GM12878 (cell line): ENCODE measurements at regions not wholly inside any gene's neighbourhood (a gene's known extent, or its start where the extent isn't known, plus 50 kb on each side); places are given as distances from the start of the nearest gene placed in this dataset.

Source experiments
- ATAC-seq: fragments of 200-7000 bp; cut with Tn5 transposase; 3 replicates; pipeline ENCODE4 v1.9.1; 2020; ENCODE audit warnings: mild to moderate bottlenecking, moderate library complexity
- BruUV-seq: library from RNA; stranded (reverse); fragments of 400-500 nt; replicated peaks from 2 replicates; lab custom pipeline; 2021; lab: Mats Ljungman, UMichigan
- CTCF ChIA-PET: fragments of 300-600 bp; sonication (Branson Sonifier 250); formaldehyde crosslinking; extraction: SDS; loops from one replicate; lab custom pipeline; 2021; ENCODE audit warnings: inconsistent platforms; lab: Yijun Ruan, JAX
- POLR2A ChIA-PET: fragments of 350-600 bp; formaldehyde crosslinking; extraction: SDS; loops from one replicate; lab custom pipeline; 2021; ENCODE audit warnings: inconsistent platforms; lab: Charles Lee
- RAD21 ChIA-PET: fragments of 300-600 bp; sonication (Branson Sonifier 250); formaldehyde crosslinking; loops from one replicate; lab custom pipeline; 2023; ENCODE audit warnings: antibody characterized with exemption; ENCODE audit not compliant: unreplicated experiment; lab: Charles Lee
- SMC1A ChIA-PET: fragments of 300-600 bp; sonication (Branson Sonifier 250); formaldehyde crosslinking; loops from one replicate; lab custom pipeline; 2023; ENCODE audit not compliant: unreplicated experiment, uncharacterized antibody; lab: Charles Lee
- DNase-seq: peaks from one replicate; pipeline ENCODE4 v3.0.0-alpha.2; 2011; ENCODE audit warnings: low read depth, low spot score
- FAIRE-seq: peaks from 3 replicates; lab custom pipeline; 2011; peaks lifted over from hg19 to GRCh38; lab: Jason Lieb, UNC
- H2AFZ ChIP-seq: 2 replicates; pipeline ENCODE4 v1.6.0; 2011; ENCODE audit warnings: low read depth, low read length, control low read depth; ENCODE audit not compliant: control insufficient read depth
- H3K27ac ChIP-seq: 2 replicates; pipeline ENCODE4 v1.5.1; 2011; ENCODE audit warnings: control low read depth; ENCODE audit not compliant: control insufficient read depth, insufficient read depth
- H3K27me3 ChIP-seq, 2 experiments: replicated peaks in 1 of 2; 2 replicates each; pipeline versions ENCODE4 v1.6.0 to v1.6.1; 2011; ENCODE audit warnings: low read length in 1 of 2; ENCODE audit not compliant: control insufficient read depth in 2 of 2, insufficient read depth in 2 of 2
- H3K36me3 ChIP-seq, 2 experiments: 2 replicates each; pipeline ENCODE4 v1.5.1; 2011; ENCODE audit warnings: low read length in 1 of 2; ENCODE audit not compliant: control insufficient read depth in 2 of 2, insufficient read depth in 2 of 2
- H3K4me1 ChIP-seq: 2 replicates; pipeline ENCODE4 v1.6.1; 2011; ENCODE audit warnings: mild to moderate bottlenecking, low read length, moderate library complexity, mixed read lengths; ENCODE audit not compliant: control insufficient read depth, insufficient read depth
- H3K4me2 ChIP-seq: 2 replicates; pipeline ENCODE4 v1.6.0; 2011; ENCODE audit warnings: control low read depth; ENCODE audit not compliant: control insufficient read depth, insufficient read depth
- H3K4me3 ChIP-seq: fragments of 200-600 bp; sonication (generic); 2 replicates; pipeline ENCODE4 v1.5.1; 2016
- H3K79me2 ChIP-seq: 2 replicates; pipeline ENCODE4 v1.6.0; 2011; ENCODE audit warnings: low read length; ENCODE audit not compliant: control insufficient read depth, insufficient read depth
- H3K9ac ChIP-seq: 2 replicates; pipeline ENCODE4 v1.8.0; 2011; ENCODE audit warnings: low read length, control low read depth, mixed read lengths; ENCODE audit not compliant: control insufficient read depth, insufficient read depth
- H3K9me3 ChIP-seq: replicated peaks from 3 replicates; pipeline ENCODE4 v1.5.1; 2011; ENCODE audit warnings: mild to moderate bottlenecking, low read length; ENCODE audit not compliant: control insufficient read depth, insufficient read depth
- H4K20me1 ChIP-seq: 2 replicates; pipeline ENCODE4 v1.6.0; 2011; ENCODE audit not compliant: control insufficient read depth, insufficient read depth
- CBX5 ChIP-seq: sonication (generic); IDR thresholded peaks from 2 replicates; pipeline ENCODE4 v1.6.1; 2016; ENCODE audit warnings: low read depth, moderate library complexity, mild to moderate bottlenecking, inconsistent platforms
- KAT2A ChIP-seq: conservative IDR thresholded peaks from 2 replicates; pipeline ENCODE4 v1.6.1; 2011; ENCODE audit warnings: low read depth, low read length; ENCODE audit not compliant: control insufficient read depth
- MTA2 ChIP-seq: fragments of 450-650 bp; IDR thresholded peaks from 2 replicates; pipeline ENCODE4 v1.6.1; 2016; ENCODE audit warnings: low read depth, mild to moderate bottlenecking, moderate library complexity
- RCOR1 ChIP-seq: conservative IDR thresholded peaks from 2 replicates; pipeline ENCODE4 v1.6.1; 2012; ENCODE audit warnings: low read depth, low read length, improper control_type of control experiment
- SPI1 ChIP-seq: IDR thresholded peaks from 2 replicates; pipeline ENCODE4 v1.6.1; 2011; ENCODE audit warnings: low read depth, mild to moderate bottlenecking, low read length, moderate library complexity, borderline replicate concordance; ENCODE audit not compliant: insufficient read depth
- WGBS: methylation state at CpG from one replicate; pipeline ENCODE4 v1.1.6; 2016; ENCODE audit warnings: low lambda C conversion rate; ENCODE audit not compliant: insufficient replicate concordance, insufficient coverage; ENCODE audit errors: missing lambda C conversion rate; 5-methylcytosine and 5-hydroxymethylcytosine counted together
- in situ Hi-C: fragments of 300-500 bp; cut with MboI; formaldehyde crosslinking; loops from 9 replicates; pipeline ENCODE4 v1.14.3; 2018; ENCODE audit warnings: mixed read lengths
- intact Hi-C: fragments of 100-400 bp; cut with micrococcal nuclease; formaldehyde crosslinking; loops from one replicate; pipeline ENCODE4 v1.14.2; 2022; ENCODE audit not compliant: unreplicated experiment
- TF ChIP-seq, protein P1 (sequence below): fragments of 450-650 bp; formaldehyde crosslinking; IDR thresholded peaks from 2 replicates; pipeline ENCODE4 v1.5.0; 2022; ENCODE audit warnings: mild to moderate bottlenecking, missing genetic modification characterization
- TF ChIP-seq, protein P2 (sequence below): fragments of 450-650 bp; IDR thresholded peaks from 2 replicates; pipeline ENCODE4 v1.6.1; 2017; ENCODE audit warnings: mild to moderate bottlenecking, moderate library complexity

GRCh38 chr3:82093641-82094040 is 332.2 kb upstream of the GBE1 start (continued):
- TF ChIP-seq, protein P1, sequence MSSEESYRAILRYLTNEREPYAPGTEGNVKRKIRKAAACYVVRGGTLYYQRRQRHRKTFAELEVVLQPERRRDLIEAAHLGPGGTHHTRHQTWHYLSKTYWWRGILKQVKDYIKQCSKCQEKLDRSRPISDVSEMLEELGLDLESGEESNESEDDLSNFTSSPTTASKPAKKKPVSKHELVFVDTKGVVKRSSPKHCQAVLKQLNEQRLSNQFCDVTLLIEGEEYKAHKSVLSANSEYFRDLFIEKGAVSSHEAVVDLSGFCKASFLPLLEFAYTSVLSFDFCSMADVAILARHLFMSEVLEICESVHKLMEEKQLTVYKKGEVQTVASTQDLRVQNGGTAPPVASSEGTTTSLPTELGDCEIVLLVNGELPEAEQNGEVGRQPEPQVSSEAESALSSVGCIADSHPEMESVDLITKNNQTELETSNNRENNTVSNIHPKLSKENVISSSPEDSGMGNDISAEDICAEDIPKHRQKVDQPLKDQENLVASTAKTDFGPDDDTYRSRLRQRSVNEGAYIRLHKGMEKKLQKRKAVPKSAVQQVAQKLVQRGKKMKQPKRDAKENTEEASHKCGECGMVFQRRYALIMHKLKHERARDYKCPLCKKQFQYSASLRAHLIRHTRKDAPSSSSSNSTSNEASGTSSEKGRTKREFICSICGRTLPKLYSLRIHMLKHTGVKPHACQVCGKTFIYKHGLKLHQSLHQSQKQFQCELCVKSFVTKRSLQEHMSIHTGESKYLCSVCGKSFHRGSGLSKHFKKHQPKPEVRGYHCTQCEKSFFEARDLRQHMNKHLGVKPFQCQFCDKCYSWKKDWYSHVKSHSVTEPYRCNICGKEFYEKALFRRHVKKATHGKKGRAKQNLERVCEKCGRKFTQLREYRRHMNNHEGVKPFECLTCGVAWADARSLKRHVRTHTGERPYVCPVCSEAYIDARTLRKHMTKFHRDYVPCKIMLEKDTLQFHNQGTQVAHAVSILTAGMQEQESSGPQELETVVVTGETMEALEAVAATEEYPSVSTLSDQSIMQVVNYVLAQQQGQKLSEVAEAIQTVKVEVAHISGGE (CRISPR knock-in tag): no peak
- TF ChIP-seq RCOR1: no peak
- TF ChIP-seq, protein P2, sequence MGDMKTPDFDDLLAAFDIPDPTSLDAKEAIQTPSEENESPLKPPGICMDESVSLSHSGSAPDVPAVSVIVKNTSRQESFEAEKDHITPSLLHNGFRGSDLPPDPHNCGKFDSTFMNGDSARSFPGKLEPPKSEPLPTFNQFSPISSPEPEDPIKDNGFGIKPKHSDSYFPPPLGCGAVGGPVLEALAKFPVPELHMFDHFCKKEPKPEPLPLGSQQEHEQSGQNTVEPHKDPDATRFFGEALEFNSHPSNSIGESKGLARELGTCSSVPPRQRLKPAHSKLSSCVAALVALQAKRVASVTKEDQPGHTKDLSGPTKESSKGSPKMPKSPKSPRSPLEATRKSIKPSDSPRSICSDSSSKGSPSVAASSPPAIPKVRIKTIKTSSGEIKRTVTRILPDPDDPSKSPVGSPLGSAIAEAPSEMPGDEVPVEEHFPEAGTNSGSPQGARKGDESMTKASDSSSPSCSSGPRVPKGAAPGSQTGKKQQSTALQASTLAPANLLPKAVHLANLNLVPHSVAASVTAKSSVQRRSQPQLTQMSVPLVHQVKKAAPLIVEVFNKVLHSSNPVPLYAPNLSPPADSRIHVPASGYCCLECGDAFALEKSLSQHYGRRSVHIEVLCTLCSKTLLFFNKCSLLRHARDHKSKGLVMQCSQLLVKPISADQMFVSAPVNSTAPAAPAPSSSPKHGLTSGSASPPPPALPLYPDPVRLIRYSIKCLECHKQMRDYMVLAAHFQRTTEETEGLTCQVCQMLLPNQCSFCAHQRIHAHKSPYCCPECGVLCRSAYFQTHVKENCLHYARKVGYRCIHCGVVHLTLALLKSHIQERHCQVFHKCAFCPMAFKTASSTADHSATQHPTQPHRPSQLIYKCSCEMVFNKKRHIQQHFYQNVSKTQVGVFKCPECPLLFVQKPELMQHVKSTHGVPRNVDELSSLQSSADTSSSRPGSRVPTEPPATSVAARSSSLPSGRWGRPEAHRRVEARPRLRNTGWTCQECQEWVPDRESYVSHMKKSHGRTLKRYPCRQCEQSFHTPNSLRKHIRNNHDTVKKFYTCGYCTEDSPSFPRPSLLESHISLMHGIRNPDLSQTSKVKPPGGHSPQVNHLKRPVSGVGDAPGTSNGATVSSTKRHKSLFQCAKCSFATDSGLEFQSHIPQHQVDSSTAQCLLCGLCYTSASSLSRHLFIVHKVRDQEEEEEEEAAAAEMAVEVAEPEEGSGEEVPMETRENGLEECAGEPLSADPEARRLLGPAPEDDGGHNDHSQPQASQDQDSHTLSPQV: no peak

GRCh38 chr3:82088749-82089148 is 327.3 kb upstream of the GBE1 start:
- H3K9ac ChIP-seq: no peak overlapping the region
- TF ChIP-seq MTA2: no peak
- no peak for TF ChIP-seq KAT2A
- peak; percentile 95 for TF ChIP-seq SPI1
- TF ChIP-seq CBX5: 0 out of 2 replicates have a peak, but pooled peaks have one; percentile 64
- in situ Hi-C loops: no loop called here
- intact Hi-C loops: no loop called here
- no TSS peak for BruUV-seq
- 33% methylated on average over 3 of the region's 3 CpGs for WGBS
- ATAC-seq: peak; percentile 88
- ChIA-PET POLR2A (no interaction called here), RAD21 (no interaction called here), SMC1A (no interaction called here), CTCF (no interaction called here)
- H2AFZ ChIP-seq: 0 out of 2 replicates have a peak overlapping the region, but pooled peaks have one; percentile 4
- H4K20me1 ChIP-seq: no peaks in the 10 kb centered on the region
- H3K4me2 ChIP-seq: no peak overlapping the region
- H3K36me3 ChIP-seq: no peaks in the 10 kb centered on the region
- H3K27ac ChIP-seq: no peak overlapping the region
- FAIRE-seq: peak; percentile 57
- H3K9me3 ChIP-seq: no peaks in the 10 kb centered on the region
- no peaks in the 10 kb centered on the region for H3K79me2 ChIP-seq
- no peak for DNase-seq
- H3K27me3 ChIP-seq: no peaks in the 10 kb centered on the region
- H3K4me1 ChIP-seq: no peaks in the 10 kb centered on the region
- no peak overlapping the region for H3K4me3 ChIP-seq
